CD4-positive, alpha-beta T cell treated with Interleukin-1 beta for 1 hour (primary cell): ENCODE measurements at regions not wholly inside any gene's neighbourhood (a gene's known extent, or its start where the extent isn't known, plus 50 kb on each side); places are given as distances from the start of the nearest gene placed in this dataset.
"Not testable (repeated sequence)": the region's sequence is repeated elsewhere in the genome, so short reads cannot be mapped to it uniquely, and the experiment has no call there.

Experiments used
- DNase-seq, 2 donors: peaks; one replicate each; pipeline ENCODE4 v3.0.0-alpha.2; 2020 to 2022

- DNase-seq, result no peak
These were observed 299.5 kb downstream of the PREX1 start for GRCh38 chr20:48528346-48528745.

DNA sequence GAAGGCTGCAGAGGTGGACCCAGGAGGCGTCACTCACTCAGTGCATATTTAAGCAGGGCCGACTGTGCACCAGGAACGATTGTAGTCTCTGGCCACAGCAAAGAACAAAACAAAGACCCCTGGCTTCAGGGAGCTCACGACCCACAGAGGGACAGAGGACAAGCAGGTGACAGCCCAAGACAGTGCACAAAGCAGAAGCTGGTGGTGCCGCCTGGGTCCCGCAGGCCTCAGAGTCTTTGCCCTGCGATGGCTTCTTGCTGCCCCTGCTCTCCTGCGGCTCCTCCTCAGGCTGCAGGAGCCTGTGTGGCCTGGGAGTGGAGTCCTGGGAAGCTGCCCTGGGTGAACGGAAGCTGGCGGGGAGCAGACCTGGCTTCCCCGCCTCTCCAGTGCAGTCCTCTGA is 300.0 kb downstream of the PREX1 start:
- no peak for DNase-seq

DNA sequence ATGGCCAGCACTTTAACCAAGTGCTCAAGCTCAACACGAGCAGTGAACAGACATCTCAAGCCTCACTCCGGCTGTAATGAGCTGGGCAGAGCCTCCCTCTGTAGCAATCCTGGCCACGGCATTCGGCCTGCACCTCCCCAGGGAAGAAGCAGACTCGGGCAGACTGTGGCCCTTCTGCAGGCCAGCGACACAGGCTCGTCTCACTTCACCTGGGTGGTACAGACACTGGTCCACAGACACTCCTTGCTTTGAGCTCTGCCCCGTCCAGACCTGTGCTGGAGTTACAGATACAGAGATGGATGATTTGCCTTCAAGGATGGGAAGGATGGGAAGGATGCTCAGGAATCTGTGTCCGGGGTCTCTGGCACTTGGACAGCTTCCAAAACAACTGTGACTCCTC is 300.9 kb downstream of the PREX1 start:
- no peak for DNase-seq

GRCh38 chr20:48525400-48525799 is 302.4 kb downstream of the PREX1 start:
- DNase-seq, result no peak

GRCh38 chr20:48524582-48524981 is 303.2 kb downstream of the PREX1 start:
- no peak for DNase-seq

GRCh38 chr20:48523191-48523995 is 304.4 kb downstream of the PREX1 start:
- DNase-seq, result no peak

- no peak for DNase-seq
These were observed 306.7 kb downstream of the PREX1 start for GRCh38 chr20:48521121-48521520.

GRCh38 chr20:48516196-48516595 is 311.6 kb downstream of the PREX1 start:
- not testable (repeated sequence) for DNase-seq

DNA sequence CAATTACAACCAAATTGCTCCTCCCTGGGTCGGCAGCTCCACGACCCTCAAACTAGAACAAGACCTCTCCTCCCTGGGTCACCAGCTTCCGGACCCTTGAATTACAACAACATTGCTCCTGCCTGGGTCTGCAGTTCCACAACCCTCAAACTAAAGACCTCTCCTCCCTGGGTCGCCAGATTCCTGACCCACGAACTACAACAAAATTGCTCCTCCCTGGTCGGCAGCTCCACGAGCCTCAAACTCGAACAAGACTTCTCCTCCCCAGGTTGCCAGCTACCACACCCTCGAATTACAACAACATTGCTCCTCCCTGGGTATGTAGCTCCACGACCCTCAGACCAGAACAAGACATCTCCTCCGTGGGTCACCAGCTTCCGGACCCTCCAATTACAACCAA is 313.2 kb downstream of the PREX1 start:
- DNase-seq, result not testable (repeated sequence)

GRCh38 chr20:48512539-48512938 is 315.3 kb downstream of the PREX1 start:
- DNase-seq, result not testable (repeated sequence)

GRCh38 chr20:48505066-48505465 is 322.7 kb downstream of the PREX1 start:
- not testable (repeated sequence) for DNase-seq

GRCh38 chr20:48503166-48503815 is 324.5 kb downstream of the PREX1 start:
- DNase-seq, result no peak

DNA sequence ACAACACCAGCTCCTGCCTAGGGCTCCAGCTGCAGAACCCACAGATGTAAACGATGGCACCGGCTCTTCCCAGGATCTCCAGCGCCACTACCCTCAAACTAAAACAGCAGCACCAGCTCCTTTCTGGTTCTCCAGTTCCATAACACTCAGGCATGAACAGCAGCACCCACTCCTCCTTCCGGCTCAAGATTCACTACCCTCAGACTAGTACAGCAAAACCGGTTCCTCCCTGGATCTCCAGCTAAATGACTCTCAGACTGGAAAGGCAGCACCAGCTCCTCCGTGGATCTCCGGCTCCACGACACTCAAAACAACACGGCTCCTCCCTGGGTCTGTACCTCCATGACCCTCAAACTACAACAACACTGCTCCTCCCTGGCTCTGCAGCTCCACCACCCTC is 325.0 kb downstream of the PREX1 start:
- DNase-seq, result no peak

DNA sequence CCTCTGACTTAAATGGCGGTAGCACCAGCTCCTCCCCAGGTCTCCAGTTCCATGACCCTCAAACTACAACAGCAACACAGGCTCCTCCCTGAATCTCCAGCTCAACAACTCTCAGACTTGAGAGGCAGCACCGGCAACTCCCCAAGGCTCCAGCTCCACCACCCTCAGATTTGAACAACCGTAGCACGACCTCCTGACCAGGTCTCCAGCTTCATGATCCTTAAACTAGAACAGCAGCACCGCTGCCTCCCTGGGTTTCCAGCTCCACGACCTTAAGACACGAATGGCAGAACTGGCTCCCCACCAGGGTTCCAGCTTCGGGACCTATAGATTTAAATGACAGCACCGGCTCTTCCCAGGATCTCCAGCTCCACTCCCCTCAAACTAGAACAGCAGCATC is 325.8 kb downstream of the PREX1 start:
- no peak for DNase-seq

DNA sequence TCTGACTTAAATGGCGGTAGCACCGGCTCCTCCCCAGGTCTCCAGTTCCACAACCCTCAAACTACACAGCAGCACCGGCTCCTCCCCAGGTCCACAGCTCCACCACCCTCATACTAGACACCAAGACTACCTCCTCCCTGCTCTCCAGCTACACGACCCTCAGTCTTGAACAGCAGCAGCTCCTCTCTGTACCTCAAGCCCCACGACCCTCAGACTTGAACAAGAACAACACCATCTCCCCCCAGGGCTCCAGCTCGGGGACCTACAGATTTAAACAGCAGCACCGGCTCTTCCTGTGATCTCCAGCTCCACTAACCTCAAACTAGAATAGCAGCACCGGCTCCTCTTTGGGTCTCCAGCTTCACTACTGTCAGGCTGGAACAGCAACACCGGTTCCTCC is 326.9 kb downstream of the PREX1 start:
- DNase-seq, result not testable (repeated sequence)

DNA sequence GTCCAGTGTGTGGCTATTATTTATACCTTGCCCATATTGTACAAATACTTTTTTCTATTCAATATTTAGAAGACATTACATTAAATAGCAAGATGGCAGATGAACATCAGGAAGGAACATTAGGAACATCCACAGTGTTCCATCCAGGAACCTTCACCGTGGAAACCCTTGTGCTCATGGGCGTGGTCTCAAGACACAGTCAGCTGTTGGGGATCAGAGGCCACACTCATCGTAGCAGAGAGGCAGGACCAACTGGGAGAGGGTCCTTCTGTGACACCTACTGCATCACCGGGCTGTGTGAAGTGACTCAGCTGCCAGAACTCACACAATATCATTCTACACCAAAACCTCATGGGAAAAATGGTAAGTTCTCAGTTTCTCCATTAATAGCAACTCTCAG is 328.9 kb downstream of the PREX1 start:
- DNase-seq, result not testable (repeated sequence)

- not testable (repeated sequence) for DNase-seq
These were observed 329.7 kb downstream of the PREX1 start for GRCh38 chr20:48498125-48498524.

DNA sequence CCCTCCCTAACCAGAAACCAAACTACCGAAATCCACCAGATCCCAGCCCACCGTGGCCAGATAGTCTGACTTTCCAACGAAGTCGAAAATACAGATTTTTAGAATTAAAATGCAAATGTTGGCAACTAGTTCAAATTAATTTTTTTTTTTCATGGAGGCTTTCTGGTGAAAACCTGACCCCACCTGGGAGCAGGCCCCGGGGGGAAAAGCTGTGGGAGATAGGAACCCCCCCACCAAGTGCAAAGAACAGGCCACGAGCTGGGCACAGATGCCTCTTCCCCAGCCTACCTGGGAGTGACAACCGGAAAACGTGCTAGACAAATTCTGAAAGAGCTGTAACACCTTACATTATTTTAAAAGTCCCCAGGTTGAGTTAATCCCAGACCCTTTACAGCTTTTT is 333.8 kb downstream of the PREX1 start:
- no peak for DNase-seq

GRCh38 chr20:48493331-48493730 is 334.5 kb downstream of the PREX1 start:
- not testable (repeated sequence) for DNase-seq

DNA sequence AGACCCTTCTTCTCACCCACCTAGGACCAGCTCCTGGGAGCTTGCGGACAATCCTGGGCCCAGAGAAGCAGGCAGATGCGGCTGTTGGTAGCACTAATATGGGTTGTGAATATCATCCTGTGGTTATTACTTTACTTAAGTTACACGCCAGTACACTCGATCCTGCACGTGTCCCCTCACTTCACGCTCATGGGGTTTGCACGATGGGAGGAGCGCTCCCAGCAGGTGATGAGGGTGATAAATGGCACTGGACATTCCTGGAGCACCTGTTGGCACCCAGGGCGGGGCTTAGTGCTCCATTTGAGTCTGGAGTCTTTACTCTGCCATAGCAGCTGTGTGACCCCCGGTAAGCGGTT is 335.1 kb downstream of the PREX1 start:
- no peak for DNase-seq

DNA sequence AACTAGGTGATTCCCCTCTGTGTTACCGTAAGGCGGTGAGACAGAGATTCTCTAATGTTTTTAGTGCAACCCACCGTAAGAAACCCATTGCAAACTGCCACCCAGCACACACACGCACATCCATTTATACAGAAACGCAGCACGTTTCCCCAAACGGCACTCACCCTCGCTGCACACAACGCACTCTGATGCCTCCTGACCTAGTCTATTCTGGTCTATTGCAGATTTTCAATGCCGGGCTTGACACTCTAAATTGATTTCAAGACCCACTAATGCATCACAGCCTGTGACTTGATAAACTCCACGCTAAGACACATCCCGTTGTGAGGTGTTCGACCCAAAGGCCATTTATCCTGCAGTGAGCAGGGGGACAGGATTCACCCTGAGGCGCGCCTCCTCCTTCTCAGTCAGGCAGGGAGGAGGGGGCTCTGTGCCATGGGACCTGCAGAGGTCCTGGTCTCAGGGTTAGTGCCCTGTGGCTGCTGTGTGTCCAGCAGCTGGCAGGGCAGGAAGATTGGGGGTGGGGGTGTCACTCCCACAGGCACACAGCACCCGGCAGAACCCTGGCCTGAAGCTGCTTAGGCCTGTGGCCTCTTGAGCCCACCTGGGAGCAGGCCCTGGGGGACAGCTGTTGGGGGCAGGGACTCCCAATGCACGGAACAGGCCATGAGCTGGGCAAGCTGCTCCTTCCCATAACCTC is 335.6 kb downstream of the PREX1 start:
- no peak for DNase-seq

DNA sequence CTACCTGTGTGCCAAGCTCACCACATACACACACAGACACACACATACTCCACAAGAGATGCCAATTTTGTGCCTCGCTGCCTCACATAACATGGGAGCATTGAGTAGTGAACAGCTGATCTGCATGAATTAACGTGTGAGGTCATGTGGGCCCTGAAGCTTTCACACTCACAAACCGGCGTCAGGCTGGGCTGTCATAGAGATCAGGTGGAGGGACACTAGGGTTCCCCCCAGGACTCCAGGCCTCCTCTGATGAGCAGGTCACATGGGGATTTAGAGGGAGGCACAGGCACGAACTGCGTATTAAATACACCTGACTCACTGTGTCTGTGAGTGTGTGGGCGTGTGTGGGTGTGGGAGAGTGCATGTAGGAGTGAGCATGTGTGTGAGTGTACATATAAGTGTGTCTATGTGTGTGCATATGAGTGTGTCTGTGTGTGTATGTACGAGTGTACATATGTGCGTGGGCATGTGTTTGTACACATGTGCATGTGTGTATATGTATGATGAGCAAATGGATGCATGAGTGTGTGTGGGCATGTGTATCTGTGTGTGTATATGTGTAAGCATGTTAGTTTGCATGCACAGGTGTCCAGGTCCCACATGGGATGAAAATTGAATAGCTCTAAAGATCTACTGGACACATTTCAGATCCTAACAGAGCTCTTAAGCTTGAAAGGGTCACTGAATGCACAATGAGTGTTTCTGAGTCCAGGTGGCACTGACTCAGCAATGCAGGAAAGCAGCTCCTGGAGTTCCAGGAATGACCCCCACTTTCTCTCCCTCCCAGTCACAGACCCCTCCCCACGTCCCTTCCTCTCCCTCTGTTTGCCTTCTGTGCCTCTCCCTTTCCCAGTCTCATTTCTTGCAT is 336.6 kb downstream of the PREX1 start:
- DNase-seq, result no peak

- DNase-seq, result not testable (repeated sequence)
These were observed 337.5 kb downstream of the PREX1 start for GRCh38 chr20:48490341-48490740.
